ENCODE measurements at regions not wholly inside any gene's neighbourhood (a gene's known extent, or its start where the extent isn't known, plus 50 kb on each side); places are given as distances from the start of the nearest gene placed in this dataset.

GRCh38 chr17:36875698-36876293 lies 61.5 kb upstream of the LHX1 start:
- TF ChIP-seq POLR2AphosphoS5 (IDR thresholded peaks at IDR 0.05; ENCODE audit: low read depth, low read length) (no peak), FOXP2 (optimal IDR thresholded peaks at IDR 0.05; ENCODE audit: borderline replicate concordance, extremely low read depth, extremely low read length, insufficient read depth) (no peak), TAF1 (IDR thresholded peaks at IDR 0.05; ENCODE audit: borderline replicate concordance, insufficient read depth, low read length) (no peak), SIN3A (IDR thresholded peaks at IDR 0.05; ENCODE audit: borderline replicate concordance, insufficient read depth, low read length) (no peak)
